Common myeloid progenitor, CD34-positive (primary cell): ENCODE measurements at regions not wholly inside any gene's neighbourhood (a gene's known extent, or its start where the extent isn't known, plus 50 kb on each side); places are given as distances from the start of the nearest gene placed in this dataset.

Source experiments
- CTCF ChIA-PET: fragments of 350-600 bp; sonication (Branson Sonifier 250); formaldehyde crosslinking; loops from one replicate; lab custom pipeline; 2021; ENCODE audit warnings: antibody characterized with exemption; lab: Charles Lee
- POLR2A ChIA-PET: fragments of 350-600 bp; sonication (Branson Sonifier 250); formaldehyde crosslinking; loops from one replicate; lab custom pipeline; 2021; ENCODE audit warnings: antibody characterized with exemption; lab: Charles Lee
- DNase-seq, 3 donors: peaks; one replicate each; pipeline versions ENCODE4 v3.0.0 to v3.0.0-alpha.2; 2013
- H3K27ac ChIP-seq, 2 experiments: 1 replicate in 1 of 2; 2 replicates in 1 of 2; pipeline ENCODE4 v1.7.0; 2013; ENCODE audit warnings: inconsistent platforms in 2 of 2, low read length in 2 of 2, mild to moderate bottlenecking in 2 of 2, low read depth in 1 of 2, moderate library complexity in 1 of 2; ENCODE audit not compliant: severe bottlenecking in 2 of 2, insufficient read depth in 1 of 2, poor library complexity in 1 of 2
- H3K27me3 ChIP-seq, 5 experiments: replicated peaks in 2 of 5; 1 replicate in 3 of 5; 2 replicates in 2 of 5; pipeline versions ENCODE4 v1.6.1 to v1.7.0; 2013; ENCODE audit warnings: low read length in 4 of 5, mild to moderate bottlenecking in 2 of 5, moderate library complexity in 2 of 5, inconsistent platforms in 1 of 5; ENCODE audit not compliant: insufficient read depth in 5 of 5, control insufficient read depth in 4 of 5
- H3K36me3 ChIP-seq, 4 experiments: 1 replicate in 2 of 4; 2 replicates in 2 of 4; pipeline versions ENCODE4 v1.6.1 to v1.7.0; 2013; ENCODE audit warnings: low read length in 3 of 4, control low read depth in 1 of 4, mild to moderate bottlenecking in 1 of 4; ENCODE audit not compliant: control insufficient read depth in 4 of 4, insufficient read depth in 4 of 4
- H3K4me1 ChIP-seq, 4 experiments: 1 replicate in 3 of 4; 2 replicates in 1 of 4; pipeline versions ENCODE4 v1.6.1 to v1.7.1; 2013; ENCODE audit warnings: low read length in 3 of 4, mild to moderate bottlenecking in 3 of 4, control low read depth in 1 of 4, inconsistent platforms in 1 of 4, moderate library complexity in 1 of 4; ENCODE audit not compliant: control insufficient read depth in 4 of 4, insufficient read depth in 4 of 4; ENCODE audit errors: control extremely low read depth in 1 of 4
- H3K4me3 ChIP-seq, 7 experiments: 1 replicate in 4 of 7; 2 replicates in 3 of 7; pipeline versions ENCODE4 v1.5.1 to v1.7.0; 2013; ENCODE audit warnings: mild to moderate bottlenecking in 7 of 7, low read length in 6 of 7, moderate library complexity in 6 of 7, inconsistent platforms in 2 of 7, low read depth in 2 of 7, control low read depth in 1 of 7; ENCODE audit not compliant: insufficient read depth in 4 of 7, control insufficient read depth in 1 of 7; ENCODE audit errors: extremely low read depth in 1 of 7
- H3K9me3 ChIP-seq, 5 experiments: 1 replicate in 4 of 5; 2 replicates in 1 of 5; pipeline versions ENCODE4 v1.6.1 to v1.7.1; 2013; ENCODE audit warnings: low read length in 4 of 5, mild to moderate bottlenecking in 2 of 5, inconsistent platforms in 1 of 5, low read depth in 1 of 5, moderate library complexity in 1 of 5; ENCODE audit not compliant: control insufficient read depth in 4 of 5, insufficient read depth in 2 of 5; ENCODE audit errors: control extremely low read depth in 1 of 5
- WGBS: methylation state at CpG from one replicate; pipeline ENCODE4 v1.1.5; 2013; ENCODE audit not compliant: insufficient coverage; 5-methylcytosine and 5-hydroxymethylcytosine counted together

- Histone ChIP-seq H3K4me1 (no peaks in the 10 kb centered on the region), H3K36me3 (no peaks in the 10 kb centered on the region), H3K27ac (no peak overlapping the region), H3K9me3 (no peaks in the 10 kb centered on the region), H3K4me3 (no peak overlapping the region), H3K27me3 (no peaks in the 10 kb centered on the region)
- CTCF ChIA-PET = no interaction called here
- WGBS = no CpG with 5 or more reads among the region's 4 CpGs
- no peak for DNase-seq
- POLR2A ChIA-PET = interaction anchor here (0.7 kb wide), 1 partner anchor 71 kb away, joined by 5 read pairs; no protein-coding TSS in a partner anchor
Observed at GRCh38 chr5:92852219-92852618, 728.8 kb downstream of the NR2F1-AS1 start.

- no peaks in the 10 kb centered on the region for H3K9me3 ChIP-seq
- H3K36me3 ChIP-seq = no peaks in the 10 kb centered on the region
- CTCF ChIA-PET = no interaction called here
- H3K4me3 ChIP-seq = no peak overlapping the region
- no peaks in the 10 kb centered on the region for H3K4me1 ChIP-seq
- POLR2A ChIA-PET = no interaction called here
- DNase-seq = no peak
- H3K27ac ChIP-seq = no peak overlapping the region
- no peaks in the 10 kb centered on the region for H3K27me3 ChIP-seq
- WGBS = 100% methylated on average over 1 of the region's 2 CpGs
Observed at GRCh38 chr5:92850886-92851285, 730.1 kb downstream of the NR2F1-AS1 start.

- Histone ChIP-seq H3K4me1 (no peaks in the 10 kb centered on the region), H3K27me3 (no peaks in the 10 kb centered on the region), H3K27ac (no peak overlapping the region), H3K36me3 (no peaks in the 10 kb centered on the region), H3K4me3 (no peak overlapping the region), H3K9me3 (no peaks in the 10 kb centered on the region)
- DNase-seq = no peak
- ChIA-PET POLR2A (no interaction called here), CTCF (no interaction called here)
Observed at GRCh38 chr5:92849756-92850155, 731.3 kb downstream of the NR2F1-AS1 start.

- no peak overlapping the region for H3K4me3 ChIP-seq
- no peak for DNase-seq
- no peaks in the 10 kb centered on the region for H3K36me3 ChIP-seq
- 94% methylated on average over 2 of the region's 5 CpGs for WGBS
- ChIA-PET CTCF (no interaction called here), POLR2A (interaction anchor here (0.5 kb wide), 1 partner anchor 75 kb away, joined by 7 read pairs; no protein-coding TSS in a partner anchor)
- H3K9me3 ChIP-seq = no peaks in the 10 kb centered on the region
- H3K27me3 ChIP-seq = no peaks in the 10 kb centered on the region
- no peaks in the 10 kb centered on the region for H3K4me1 ChIP-seq
- no peak overlapping the region for H3K27ac ChIP-seq
Observed at GRCh38 chr5:92841604-92842155, 739.3 kb downstream of the NR2F1-AS1 start.

GRCh38 chr5:92838253-92838652 lies 742.8 kb downstream of the NR2F1-AS1 start:
- POLR2A ChIA-PET = no interaction called here
- no peak overlapping the region for H3K27ac ChIP-seq
- no peak for DNase-seq
- no peaks in the 10 kb centered on the region for H3K36me3 ChIP-seq
- WGBS = no CpG with 5 or more reads among the region's 1 CpG
- no peaks in the 10 kb centered on the region for H3K9me3 ChIP-seq
- no peaks in the 10 kb centered on the region for H3K27me3 ChIP-seq
- H3K4me3 ChIP-seq = no peak overlapping the region
- CTCF ChIA-PET = no interaction called here
- no peaks in the 10 kb centered on the region for H3K4me1 ChIP-seq

GRCh38 chr5:92836855-92837755 lies 743.9 kb downstream of the NR2F1-AS1 start:
- Histone ChIP-seq H3K4me1 (no peaks in the 10 kb centered on the region), H3K27me3 (no peaks in the 10 kb centered on the region), H3K36me3 (no peaks in the 10 kb centered on the region), H3K4me3 (no peak overlapping the region), H3K9me3 (no peaks in the 10 kb centered on the region), H3K27ac (no peak overlapping the region)
- POLR2A ChIA-PET = no interaction called here
- no peak for DNase-seq
- WGBS = no CpG with 5 or more reads among the region's 3 CpGs
- CTCF ChIA-PET = no interaction called here

GRCh38 chr5:92835712-92836111 lies 745.3 kb downstream of the NR2F1-AS1 start:
- no peak for DNase-seq
- CTCF ChIA-PET = interaction anchor here (1.4 kb wide), 1 partner anchor 17 kb away, joined by 3 read pairs; no protein-coding TSS in a partner anchor

More at GRCh38 chr5:92835712-92836111, 745.3 kb downstream of the NR2F1-AS1 start:
- no peaks in the 10 kb centered on the region for H3K27me3 ChIP-seq
- whole genome bisulfite sequencing = 0% methylated on average over 1 of the region's 1 CpG
- no peak overlapping the region for H3K4me3 ChIP-seq
- no peaks in the 10 kb centered on the region for H3K36me3 ChIP-seq
- no peaks in the 10 kb centered on the region for H3K4me1 ChIP-seq
- POLR2A ChIA-PET = no interaction called here
- H3K27ac ChIP-seq = no peak overlapping the region
- H3K9me3 ChIP-seq = no peaks in the 10 kb centered on the region
